Keratinocyte (primary cell): ENCODE measurements at regions not wholly inside any gene's neighbourhood (a gene's known extent, or its start where the extent isn't known, plus 50 kb on each side); places are given as distances from the start of the nearest gene placed in this dataset.

Experiments used
- DNase-seq: peaks from one replicate; pipeline ENCODE4 v3.0.0-alpha.2; 2011; ENCODE audit warnings: low read depth, missing footprints, low spot score
- FAIRE-seq: peaks from 2 replicates; lab custom pipeline; 2011; peaks lifted over from hg19 to GRCh38; lab: Jason Lieb, UNC
- H2AFZ ChIP-seq: 2 replicates; pipeline ENCODE4 v1.6.0; 2012; ENCODE audit warnings: low read length, control low read depth, inconsistent platforms; ENCODE audit not compliant: control insufficient read depth
- H3K27ac ChIP-seq: 2 replicates; pipeline ENCODE4 v1.5.1; 2011; ENCODE audit warnings: low read length; ENCODE audit not compliant: control insufficient read depth, insufficient read depth
- H3K27me3 ChIP-seq: 3 replicates; pipeline ENCODE4 v1.6.0; 2011; ENCODE audit warnings: low read length; ENCODE audit not compliant: control insufficient read depth, insufficient read depth; ENCODE audit errors: extremely low read depth
- H3K36me3 ChIP-seq, 2 experiments: 2 replicates in 1 of 2; 3 replicates in 1 of 2; pipeline ENCODE4 v1.5.1; 2011; ENCODE audit warnings: low read length in 2 of 2, mild to moderate bottlenecking in 1 of 2; ENCODE audit not compliant: control insufficient read depth in 2 of 2, insufficient read depth in 2 of 2; ENCODE audit errors: extremely low read depth in 1 of 2
- H3K4me1 ChIP-seq: 3 replicates; pipeline ENCODE4 v1.5.1; 2011; ENCODE audit warnings: low read length; ENCODE audit not compliant: control insufficient read depth, insufficient read depth; ENCODE audit errors: extremely low read depth
- H3K4me2 ChIP-seq: 3 replicates; pipeline ENCODE4 v1.6.0; 2011; ENCODE audit warnings: low read depth, low read length; ENCODE audit not compliant: control insufficient read depth, insufficient read depth; ENCODE audit errors: extremely low read depth
- H3K4me3 ChIP-seq, 3 experiments: fragments of 200-600 bp in 1 of 3; sonication (generic) in 1 of 3; 2 replicates in 2 of 3; 3 replicates in 1 of 3; pipeline ENCODE4 v1.5.1; 2011 to 2016; ENCODE audit warnings: low read length in 3 of 3, mild to moderate bottlenecking in 3 of 3, control low read depth in 2 of 3, inconsistent platforms in 1 of 3, low read depth in 1 of 3, mixed read lengths in 1 of 3, mixed run types in 1 of 3, moderate library complexity in 1 of 3; ENCODE audit not compliant: control insufficient read depth in 2 of 3, insufficient read depth in 2 of 3; ENCODE audit errors: extremely low read depth in 1 of 3
- H3K79me2 ChIP-seq: 2 replicates; pipeline ENCODE4 v1.6.0; 2012; ENCODE audit warnings: low read length; ENCODE audit not compliant: control insufficient read depth, insufficient read depth
- H3K9ac ChIP-seq: 3 replicates; pipeline ENCODE4 v1.6.0; 2011; ENCODE audit warnings: low read length; ENCODE audit not compliant: control insufficient read depth, insufficient read depth; ENCODE audit errors: extremely low read depth
- H3K9me1 ChIP-seq: 3 replicates; pipeline ENCODE4 v1.6.0; 2011; ENCODE audit warnings: low read length; ENCODE audit not compliant: control insufficient read depth, insufficient read depth; ENCODE audit errors: extremely low read depth
- H3K9me3 ChIP-seq: 2 replicates; pipeline ENCODE4 v1.5.1; 2012; ENCODE audit warnings: low read depth, low read length; ENCODE audit not compliant: control insufficient read depth
- H4K20me1 ChIP-seq: 3 replicates; pipeline ENCODE4 v1.6.0; 2011; ENCODE audit warnings: low read length; ENCODE audit not compliant: control insufficient read depth, insufficient read depth; ENCODE audit errors: extremely low read depth
- CTCF ChIP-seq, 3 experiments: IDR thresholded peaks in 1 of 3; conservative IDR thresholded peaks in 1 of 3; optimal IDR thresholded peaks in 1 of 3; 2 replicates in 2 of 3; 3 replicates in 1 of 3; pipeline versions ENCODE3 to v1.5.1; 2011; ENCODE audit warnings: low read length in 3 of 3, mild to moderate bottlenecking in 3 of 3, moderate library complexity in 2 of 3, control low read depth in 1 of 3, inconsistent platforms in 1 of 3; ENCODE audit not compliant: insufficient read depth in 2 of 3; ENCODE audit errors: extremely low read depth in 1 of 3
- EZH2 ChIP-seq: IDR thresholded peaks from one replicate; pipeline ENCODE4 v1.6.1; 2012; ENCODE audit warnings: inconsistent platforms, mild to moderate bottlenecking, low read length, moderate library complexity
- dilution Hi-C: fragments of 300-500 bp; cut with MboI; formaldehyde crosslinking; loops from one replicate; pipeline ENCODE4 v1.7.0; 2020; ENCODE audit warnings: low sequenced_read_pairs; ENCODE audit not compliant: extremely low pct_ligation_motif_present

GRCh38 chr3:117480972-117481371 is 771.4 kb downstream of the TUSC7 start:
- H3K36me3 ChIP-seq, result no peaks in the 10 kb centered on the region
- no peaks in the 10 kb centered on the region for H4K20me1 ChIP-seq
- H3K9ac ChIP-seq, result no peak overlapping the region
- TF ChIP-seq CTCF (optimal IDR thresholded peaks at IDR 0.05 in 1 of 3, IDR thresholded peaks at IDR 0.05 in 1 of 3, conservative IDR thresholded peaks at IDR 0.05 in 1 of 3; ENCODE audit: extremely low read depth in 1 of 3, insufficient read depth in 2 of 3, low read length in 3 of 3) (no peak), EZH2 (no peak)
- H3K79me2 ChIP-seq, result no peaks in the 10 kb centered on the region
- dilution Hi-C loops, result no loop called here
- H3K4me3 ChIP-seq, result no peak overlapping the region
- no peaks in the 10 kb centered on the region for H3K4me1 ChIP-seq
- FAIRE-seq, result no peak
- H3K9me1 ChIP-seq, result no peaks in the 10 kb centered on the region
- H2AFZ ChIP-seq, result no peak overlapping the region
- H3K27me3 ChIP-seq, result no peaks in the 10 kb centered on the region
- DNase-seq, result no peak
- H3K4me2 ChIP-seq, result no peak overlapping the region
- no peaks in the 10 kb centered on the region for H3K9me3 ChIP-seq
- H3K27ac ChIP-seq, result no peak overlapping the region

GRCh38 chr3:117483839-117484238 is 774.3 kb downstream of the TUSC7 start:
- H3K27me3 ChIP-seq, result no peaks in the 10 kb centered on the region
- FAIRE-seq, result no peak
- H3K27ac ChIP-seq, result no peak overlapping the region
- no peak overlapping the region for H3K4me2 ChIP-seq
- no peaks in the 10 kb centered on the region for H4K20me1 ChIP-seq
- no peak overlapping the region for H3K9ac ChIP-seq
- no peaks in the 10 kb centered on the region for H3K79me2 ChIP-seq
- dilution Hi-C loops, result no loop called here
- TF ChIP-seq CTCF (optimal IDR thresholded peaks at IDR 0.05 in 1 of 3, IDR thresholded peaks at IDR 0.05 in 1 of 3, conservative IDR thresholded peaks at IDR 0.05 in 1 of 3; ENCODE audit: extremely low read depth in 1 of 3, insufficient read depth in 2 of 3, low read length in 3 of 3) (no peak), EZH2 (no peak)
- H3K36me3 ChIP-seq, result no peaks in the 10 kb centered on the region
- H3K4me3 ChIP-seq, result no peak overlapping the region
- H3K4me1 ChIP-seq, result no peaks in the 10 kb centered on the region
- H2AFZ ChIP-seq, result no peak overlapping the region
- H3K9me3 ChIP-seq, result no peaks in the 10 kb centered on the region
- H3K9me1 ChIP-seq, result no peaks in the 10 kb centered on the region
- no peak for DNase-seq
